Activated CD4-positive, alpha-beta T cell treated with anti-CD3 and anti-CD28 coated beads for 48 hours (primary cell): ENCODE measurements at regions not wholly inside any gene's neighbourhood (a gene's known extent, or its start where the extent isn't known, plus 50 kb on each side); places are given as distances from the start of the nearest gene placed in this dataset.

Experiments
- DNase-seq: peaks from one replicate; pipeline ENCODE4 v3.0.0-alpha.2; 2020

DNA sequence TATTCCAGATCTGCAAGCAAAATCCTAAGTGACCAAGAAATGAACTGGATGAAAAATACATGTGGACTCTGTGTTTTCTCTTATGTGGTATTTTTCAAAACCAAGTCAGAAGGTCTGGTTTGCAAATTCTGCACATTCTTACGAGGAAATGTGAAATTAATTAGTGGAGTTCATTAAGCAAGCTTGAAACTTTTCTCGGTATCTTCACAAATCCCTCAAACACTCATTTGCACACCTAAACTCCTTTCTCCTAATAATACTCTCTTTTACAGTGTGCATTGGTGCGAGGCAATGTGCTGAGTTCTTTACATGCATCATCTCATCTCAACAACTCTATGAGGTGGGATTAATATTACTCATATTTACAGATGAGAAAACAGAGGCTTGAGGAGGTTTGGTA is 82.1 kb downstream of the MTERF1 start:
- DNase-seq: no peak

DNA sequence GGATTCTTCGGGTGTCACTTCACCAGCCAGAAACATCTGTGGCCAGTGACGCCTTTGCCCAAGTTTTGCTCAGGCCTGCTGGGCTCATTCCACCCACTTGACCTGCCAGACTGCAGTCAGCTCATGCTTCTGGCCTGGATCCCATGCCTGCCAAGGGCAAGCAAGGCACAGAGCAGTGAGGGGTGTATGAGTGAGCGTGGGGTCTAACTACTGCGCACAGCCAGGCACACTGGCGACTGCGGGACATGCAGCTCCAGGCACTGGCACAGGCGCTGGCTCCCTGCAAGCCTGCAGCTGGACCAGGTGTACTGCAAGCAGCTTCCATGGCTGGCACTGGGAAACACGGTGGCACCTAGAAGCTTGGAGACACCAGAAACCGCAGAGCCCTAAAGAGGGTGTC is 80.1 kb downstream of the MTERF1 start:
- DNase-seq: no peak

DNA sequence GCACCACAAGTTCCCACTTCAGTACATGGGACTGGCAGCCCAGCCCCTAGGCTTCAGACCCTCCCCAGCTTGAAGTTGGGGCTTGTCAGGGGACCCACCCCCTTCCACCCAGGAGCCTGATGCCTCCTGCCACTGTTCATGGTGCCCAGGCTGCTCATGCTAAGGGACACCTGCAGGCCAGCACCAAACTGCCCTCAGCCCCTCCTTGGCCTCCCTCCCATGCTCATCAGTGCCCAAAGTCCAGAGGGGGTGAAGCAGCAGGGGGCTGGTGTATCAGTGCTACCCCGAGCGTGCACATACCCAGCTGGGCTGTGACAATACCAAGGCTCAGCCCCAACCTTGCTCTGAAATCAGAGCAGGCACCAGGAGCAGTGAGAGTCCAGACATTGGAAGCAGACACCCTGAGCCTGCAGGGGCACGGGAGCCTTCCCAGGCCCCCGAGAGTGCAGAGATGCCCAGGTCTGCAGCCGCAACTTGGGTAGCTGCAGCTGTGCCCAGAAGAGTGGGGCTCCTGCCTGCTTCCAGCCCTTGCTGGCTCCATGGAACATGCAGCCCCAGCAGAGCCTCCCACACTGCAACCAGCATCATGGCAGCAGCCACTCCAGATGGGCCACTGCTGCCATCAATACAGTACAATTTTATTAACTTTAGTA is 79.0 kb downstream of the MTERF1 start:
- DNase-seq: no peak

DNA sequence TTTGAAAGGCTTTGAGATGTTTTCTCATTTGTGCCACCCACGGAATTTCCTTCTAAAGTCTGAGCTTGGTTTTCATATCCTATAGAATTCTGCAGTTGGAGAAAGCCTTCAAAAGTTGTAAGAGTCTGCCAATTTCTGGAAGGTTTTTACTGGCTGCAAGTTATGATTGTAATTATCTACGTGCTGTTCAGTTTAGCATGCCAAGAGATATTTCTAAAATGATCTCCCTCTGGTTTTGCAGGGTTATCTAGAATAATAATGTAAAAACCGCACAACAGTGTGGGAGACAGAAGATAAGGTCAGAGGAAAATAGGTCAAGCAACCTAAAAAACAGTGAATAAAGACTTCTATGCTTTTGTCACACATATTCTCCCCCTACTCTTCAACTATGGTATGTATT is 69.3 kb downstream of the MTERF1 start:
- no peak for DNase-seq

DNA sequence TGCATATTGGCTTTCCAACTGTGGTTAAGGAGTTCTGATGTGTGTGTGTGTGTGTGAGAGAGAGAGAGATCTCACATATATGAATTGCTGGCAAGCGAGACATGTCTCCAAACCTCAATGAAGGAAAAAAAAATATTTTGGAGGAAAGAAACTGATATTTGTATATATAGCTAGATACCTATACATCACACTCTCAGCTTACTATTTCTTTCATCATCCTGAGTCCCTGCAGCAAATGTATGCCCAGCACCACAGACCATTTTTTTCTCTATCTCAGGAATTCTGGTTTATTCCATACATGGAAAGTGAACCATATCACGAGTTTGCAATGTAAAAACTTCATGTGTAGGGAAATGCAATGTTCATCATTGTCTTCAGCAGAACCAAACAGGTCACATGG is 68.9 kb downstream of the MTERF1 start:
- DNase-seq: no peak

DNA sequence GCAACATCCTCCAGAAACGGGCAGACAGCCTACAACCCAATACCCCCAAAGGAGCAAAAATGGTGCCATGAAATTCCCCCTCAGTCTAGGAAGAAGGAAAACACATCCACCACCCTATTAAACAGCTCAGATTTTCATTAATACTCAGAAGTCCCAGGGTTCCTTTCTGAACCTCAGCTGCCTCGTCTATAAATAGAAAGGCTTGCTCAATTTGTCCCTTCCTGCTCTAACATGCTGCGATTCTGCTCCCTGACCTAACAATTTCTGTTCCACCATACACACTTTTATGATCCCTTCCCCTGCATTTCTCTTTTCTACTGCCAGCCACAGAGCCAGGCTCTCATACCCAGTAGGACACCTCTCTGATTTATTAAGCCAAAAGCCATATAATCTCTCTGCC is 68.1 kb downstream of the MTERF1 start:
- no peak for DNase-seq

DNA sequence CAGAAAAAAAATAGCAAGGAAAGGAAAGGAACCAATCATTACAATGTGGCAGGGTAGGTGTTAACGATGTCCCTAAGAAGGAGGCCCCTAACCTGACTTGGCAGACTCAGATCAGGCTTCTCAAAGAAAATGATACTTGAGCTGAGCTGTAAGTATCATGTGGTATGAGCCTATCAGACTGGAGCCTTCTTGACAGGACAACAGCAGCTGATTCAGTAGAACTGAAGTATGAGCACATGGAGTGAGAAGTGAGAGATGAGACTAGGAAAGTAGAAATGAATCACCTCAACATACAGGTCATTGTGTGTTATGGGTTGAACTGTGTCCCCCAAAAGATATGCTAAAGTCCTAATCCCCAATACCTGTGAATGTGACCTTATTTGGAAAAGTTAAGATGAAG is 66.3 kb downstream of the MTERF1 start:
- DNase-seq: no peak
